Spinal cord (tissue), 9 donors: ENCODE measurements at regions not wholly inside any gene's neighbourhood (a gene's known extent, or its start where the extent isn't known, plus 50 kb on each side); places are given as distances from the start of the nearest gene placed in this dataset.

ENCODE experiments used
- DNase-seq, 6 donors: peaks; one replicate each; pipeline versions ENCODE4 v3.0.0 to v3.0.0-alpha.2; 2013 to 2015; ENCODE audit warnings: low spot score in 6 of 6, low read depth in 4 of 6
- H3K27ac ChIP-seq: one replicate; pipeline ENCODE4 v1.5.1; 2013; ENCODE audit warnings: low read depth, low read length, control low read depth
- H3K27me3 ChIP-seq: one replicate; pipeline ENCODE4 v1.6.1; 2013; ENCODE audit warnings: low read length; ENCODE audit not compliant: control insufficient read depth, insufficient read depth
- H3K36me3 ChIP-seq: one replicate; pipeline ENCODE4 v1.6.1; 2013; ENCODE audit warnings: low read length; ENCODE audit not compliant: control insufficient read depth, insufficient read depth
- H3K4me1 ChIP-seq: one replicate; pipeline ENCODE4 v1.6.1; 2013; ENCODE audit warnings: low read length; ENCODE audit not compliant: control insufficient read depth, insufficient read depth
- H3K4me3 ChIP-seq: one replicate; pipeline ENCODE4 v1.5.1; 2013; ENCODE audit warnings: low read depth, low read length, control low read depth
- H3K9me3 ChIP-seq: one replicate; pipeline ENCODE4 v1.6.1; 2013; ENCODE audit warnings: low read length; ENCODE audit not compliant: control insufficient read depth, insufficient read depth
- WGBS: methylation state at CpG from one replicate; pipeline ENCODE4 v1.1.5; 2013; ENCODE audit warnings: missing lambda C conversion rate; ENCODE audit not compliant: insufficient coverage; 5-methylcytosine and 5-hydroxymethylcytosine counted together
- donor health status: healthy.

DNA sequence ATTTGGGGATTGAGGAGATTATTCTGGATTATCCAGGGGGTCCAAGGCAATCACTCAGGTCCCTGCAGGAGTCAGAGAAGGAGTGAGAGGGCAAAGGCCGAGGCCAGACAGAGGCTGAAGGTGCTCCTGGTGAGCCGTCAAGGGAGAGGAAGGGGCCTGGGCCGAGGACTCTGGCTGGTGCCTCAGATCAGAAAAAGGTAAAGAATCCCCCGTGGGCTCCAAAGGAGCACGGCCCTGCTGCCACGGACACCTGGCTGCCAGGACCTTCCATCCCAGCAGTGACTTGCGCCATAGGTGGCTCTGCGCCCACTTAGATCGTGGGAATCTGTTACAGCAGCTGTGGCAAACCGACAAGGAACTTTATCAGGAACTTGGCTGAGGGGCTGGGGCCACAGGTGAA is 374.8 kb upstream of the MYT1L start:
- WGBS: 83% methylated on average over 10 of the region's 10 CpGs
- Histone ChIP-seq H3K27me3 (no peaks in the 10 kb centered on the region), H3K4me1 (peaks cover 65% of the 10 kb centered on the region), H3K4me3 (no peak overlapping the region), H3K36me3 (no peaks in the 10 kb centered on the region), H3K27ac (no peak overlapping the region), H3K9me3 (no peaks in the 10 kb centered on the region)
- DNase-seq: no peak

GRCh38 chr2:2704428-2705090 is 373.5 kb upstream of the MYT1L start:
- H3K27ac ChIP-seq: no peak overlapping the region
- H3K4me3 ChIP-seq: no peak overlapping the region
- 86% methylated on average over 8 of the region's 13 CpGs for WGBS
- H3K27me3 ChIP-seq: no peaks in the 10 kb centered on the region
- no peaks in the 10 kb centered on the region for H3K9me3 ChIP-seq
- peaks cover 66% of the 10 kb centered on the region for H3K4me1 ChIP-seq
- no peaks in the 10 kb centered on the region for H3K36me3 ChIP-seq
- no peak for DNase-seq

- H3K27ac ChIP-seq: no peak overlapping the region
- H3K4me1 ChIP-seq: peaks cover 62% of the 10 kb centered on the region
- H3K9me3 ChIP-seq: no peaks in the 10 kb centered on the region
- no peaks in the 10 kb centered on the region for H3K27me3 ChIP-seq
- peak in 2 of 6 donors; percentile 36 to 58 for DNase-seq
- no peaks in the 10 kb centered on the region for H3K36me3 ChIP-seq
- 63% methylated on average over 8 of the region's 17 CpGs for WGBS
- no peak overlapping the region for H3K4me3 ChIP-seq
These were observed 372.8 kb upstream of the MYT1L start for GRCh38 chr2:2703762-2704427.

DNA sequence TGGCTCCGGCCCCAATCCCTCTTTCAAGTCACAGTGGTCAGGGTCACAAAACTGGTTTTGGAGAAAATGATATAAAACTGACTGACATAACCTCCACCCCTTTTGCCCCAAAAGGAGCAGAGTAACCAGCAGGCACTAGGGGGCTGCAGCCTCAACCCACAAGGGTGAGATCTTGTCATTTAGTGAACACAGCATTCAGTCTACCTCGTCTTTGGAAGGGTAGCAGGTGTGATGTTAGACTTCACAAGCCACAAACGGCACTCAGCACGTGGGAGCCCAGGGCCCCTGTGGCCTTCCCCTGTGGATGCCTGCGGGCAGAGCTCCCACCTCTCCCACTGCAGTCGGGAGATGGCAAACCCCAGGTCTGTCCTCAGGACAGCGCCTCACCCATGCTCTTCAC is 372.1 kb upstream of the MYT1L start:
- WGBS: 72% methylated on average over 5 of the region's 7 CpGs
- DNase-seq: no peak
- no peak overlapping the region for H3K27ac ChIP-seq
- no peaks in the 10 kb centered on the region for H3K36me3 ChIP-seq
- no peak overlapping the region for H3K4me3 ChIP-seq
- H3K27me3 ChIP-seq: no peaks in the 10 kb centered on the region
- H3K9me3 ChIP-seq: no peaks in the 10 kb centered on the region
- H3K4me1 ChIP-seq: peaks cover 58% of the 10 kb centered on the region

- H3K36me3 ChIP-seq: no peaks in the 10 kb centered on the region
- 81% methylated on average over 7 of the region's 9 CpGs for WGBS
- H3K27ac ChIP-seq: no peak overlapping the region
- H3K4me3 ChIP-seq: no peak overlapping the region
- H3K27me3 ChIP-seq: no peaks in the 10 kb centered on the region
- H3K4me1 ChIP-seq: peaks cover 51% of the 10 kb centered on the region
- DNase-seq: no peak
- H3K9me3 ChIP-seq: no peaks in the 10 kb centered on the region
These were observed 371.3 kb upstream of the MYT1L start for GRCh38 chr2:2702385-2702784.

DNA sequence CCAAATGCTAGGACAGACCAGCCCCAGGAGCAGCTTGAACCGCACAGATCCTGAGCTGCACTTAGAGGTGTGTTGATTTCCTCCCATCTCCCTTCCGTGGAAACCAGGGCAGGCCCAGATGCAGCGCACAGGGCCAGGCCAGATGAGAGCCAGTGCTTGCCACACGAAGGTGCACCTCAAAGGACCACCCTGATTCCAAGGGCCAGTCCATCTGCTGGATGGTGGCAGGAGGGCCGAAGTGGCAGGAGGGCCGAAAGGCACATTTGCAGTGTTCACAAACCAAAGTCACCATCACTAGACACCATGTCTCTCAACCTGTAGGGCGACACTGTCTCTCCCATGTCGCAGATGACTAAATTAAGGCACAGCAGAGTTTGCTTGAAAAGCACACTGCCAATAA is 370.7 kb upstream of the MYT1L start:
- H3K36me3 ChIP-seq: no peaks in the 10 kb centered on the region
- no peaks in the 10 kb centered on the region for H3K27me3 ChIP-seq
- no peaks in the 10 kb centered on the region for H3K9me3 ChIP-seq
- 94% methylated on average over 6 of the region's 8 CpGs for WGBS
- no peak overlapping the region for H3K27ac ChIP-seq
- no peak overlapping the region for H3K4me3 ChIP-seq
- no peak for DNase-seq
- peaks cover 45% of the 10 kb centered on the region for H3K4me1 ChIP-seq

DNA sequence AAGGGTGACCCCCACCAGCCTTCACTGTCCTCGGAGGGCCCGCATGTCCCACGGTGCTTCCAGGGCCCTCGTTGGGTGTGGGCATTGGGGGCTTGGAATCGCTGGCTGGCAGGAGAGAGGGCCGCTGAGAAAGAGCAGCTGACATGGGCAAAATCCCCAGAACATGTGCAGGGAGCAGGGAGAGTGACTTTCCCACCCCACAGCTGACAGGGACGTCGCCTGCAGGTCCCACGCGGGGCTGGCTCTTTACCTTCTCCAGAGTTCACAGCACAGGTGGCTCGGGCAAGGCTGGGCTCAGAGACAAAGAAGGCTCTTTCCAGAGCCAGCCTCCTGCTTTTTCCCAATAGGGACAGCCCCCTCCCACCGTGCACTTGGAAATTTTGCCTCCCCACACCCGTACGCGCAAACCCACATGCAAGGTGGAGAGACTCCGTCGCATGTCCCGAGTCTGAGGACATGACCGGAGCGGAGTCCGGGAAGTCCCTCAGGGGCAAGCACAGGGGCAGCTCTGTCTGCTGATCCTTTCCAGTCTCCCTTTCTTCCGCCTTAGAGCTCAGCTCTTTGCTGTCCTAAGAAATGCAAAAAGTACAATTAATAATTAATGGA is 370.2 kb upstream of the MYT1L start:
- H3K9me3 ChIP-seq: no peaks in the 10 kb centered on the region
- H3K4me1 ChIP-seq: peaks cover 41% of the 10 kb centered on the region
- 84% methylated on average over 19 of the region's 22 CpGs for WGBS
- H3K4me3 ChIP-seq: no peak overlapping the region
- no peaks in the 10 kb centered on the region for H3K27me3 ChIP-seq
- H3K36me3 ChIP-seq: no peaks in the 10 kb centered on the region
- H3K27ac ChIP-seq: no peak overlapping the region
- DNase-seq: no peak

DNA sequence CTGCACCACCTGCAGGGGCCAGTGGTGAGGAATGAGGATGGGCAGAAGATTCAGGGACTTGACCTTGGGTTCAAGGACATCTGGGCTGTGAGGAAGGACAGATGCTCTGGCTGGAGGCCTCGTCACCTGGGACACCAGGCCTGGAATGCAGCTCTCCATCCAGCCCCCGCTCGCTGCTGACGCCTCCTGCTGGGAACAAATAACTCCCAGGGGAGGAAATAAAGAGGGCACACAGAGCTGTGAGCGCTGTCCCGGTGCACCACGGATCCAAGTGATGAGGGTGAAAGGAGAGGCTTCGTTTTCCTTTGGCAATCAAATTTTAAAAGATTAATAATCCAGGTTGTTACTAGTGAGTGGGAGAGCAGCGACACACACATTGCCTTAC is 368.0 kb upstream of the MYT1L start:
- peak in 1 of 6 donors; percentile 53 for DNase-seq
- 17% methylated on average over 6 of the region's 9 CpGs for WGBS
- Histone ChIP-seq H3K27ac (no peak overlapping the region), H3K4me3 (no peak overlapping the region), H3K36me3 (no peaks in the 10 kb centered on the region), H3K27me3 (no peaks in the 10 kb centered on the region), H3K4me1 (peaks cover 38% of the 10 kb centered on the region), H3K9me3 (no peaks in the 10 kb centered on the region)

GRCh38 chr2:2698182-2699120 is 367.4 kb upstream of the MYT1L start:
- peak in 2 of 6 donors; percentile 33 to 79 for DNase-seq
- no peak overlapping the region for H3K27ac ChIP-seq
- no peaks in the 10 kb centered on the region for H3K9me3 ChIP-seq
- no peaks in the 10 kb centered on the region for H3K36me3 ChIP-seq
- H3K27me3 ChIP-seq: no peaks in the 10 kb centered on the region
- no peak overlapping the region for H3K4me3 ChIP-seq
- WGBS: 84% methylated on average over 22 of the region's 24 CpGs
- H3K4me1 ChIP-seq: peaks cover 35% of the 10 kb centered on the region
